Left hindlimb (tissue), 1 donor: ENCODE measurements at regions not wholly inside any gene's neighbourhood (a gene's known extent, or its start where the extent isn't known, plus 50 kb on each side); places are given as distances from the start of the nearest gene placed in this dataset.

Source experiments
- DNase-seq: peaks from one replicate; pipeline ENCODE4 v3.0.0-alpha.2; 2018

DNA sequence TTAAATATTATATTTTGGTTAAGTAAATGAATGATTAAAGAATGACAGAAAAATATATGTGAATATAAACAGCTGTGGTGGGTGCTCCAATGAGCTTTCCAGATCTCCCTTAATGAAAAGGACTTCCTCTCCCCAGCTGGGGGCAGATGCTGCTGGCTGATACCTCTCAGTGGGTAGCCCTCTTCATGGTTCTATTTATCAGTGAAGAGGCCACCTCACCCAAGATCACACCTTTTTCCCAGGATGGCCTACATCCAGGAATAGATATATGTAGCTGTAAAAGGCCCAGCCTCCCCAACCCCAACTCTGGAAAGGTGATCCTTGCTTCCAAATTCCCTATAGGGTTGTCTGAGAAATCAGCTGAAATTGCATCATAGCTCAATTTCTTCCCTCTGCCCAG is 135.2 kb upstream of the ACVR2A start:
- no peak for DNase-seq

DNA sequence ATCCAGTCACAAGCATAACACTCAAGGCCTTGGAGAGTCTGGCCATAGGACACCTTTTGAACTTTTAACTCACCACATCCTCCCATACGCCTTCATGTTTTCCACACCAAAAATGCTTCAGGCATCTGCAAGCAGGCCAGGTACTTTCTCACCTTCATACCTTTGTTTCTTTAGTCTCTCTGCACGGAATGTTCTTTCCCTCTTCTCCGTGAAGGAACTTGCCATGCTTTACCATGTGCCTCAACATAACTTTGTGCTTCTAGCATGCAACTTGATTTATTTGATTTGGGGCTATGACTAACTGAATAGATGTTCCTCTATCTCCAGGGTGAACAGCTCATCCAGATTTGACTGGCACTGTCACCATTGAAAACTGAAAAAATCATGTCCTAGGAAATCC is 141.7 kb upstream of the ACVR2A start:
- DNase-seq, result no peak

DNA sequence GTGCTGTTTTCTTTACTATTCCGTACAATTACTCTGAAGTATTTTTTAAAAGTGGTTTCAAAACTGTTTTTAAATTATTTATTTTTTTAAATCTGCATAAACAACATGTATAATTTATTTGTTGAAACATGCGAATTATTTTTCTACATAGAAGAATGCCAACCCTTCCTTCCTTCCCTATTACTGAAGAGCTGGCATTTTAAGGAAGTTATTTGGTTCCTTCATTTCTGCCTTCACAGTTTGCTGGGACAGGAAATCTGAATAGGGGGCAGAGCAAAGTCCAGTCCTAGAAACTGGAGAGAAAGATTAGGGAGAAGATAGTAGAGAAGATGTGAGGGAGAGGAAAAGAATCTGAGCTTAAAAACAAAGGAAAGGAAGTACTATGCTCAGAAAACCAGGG is 146.7 kb upstream of the ACVR2A start:
- no peak for DNase-seq

DNA sequence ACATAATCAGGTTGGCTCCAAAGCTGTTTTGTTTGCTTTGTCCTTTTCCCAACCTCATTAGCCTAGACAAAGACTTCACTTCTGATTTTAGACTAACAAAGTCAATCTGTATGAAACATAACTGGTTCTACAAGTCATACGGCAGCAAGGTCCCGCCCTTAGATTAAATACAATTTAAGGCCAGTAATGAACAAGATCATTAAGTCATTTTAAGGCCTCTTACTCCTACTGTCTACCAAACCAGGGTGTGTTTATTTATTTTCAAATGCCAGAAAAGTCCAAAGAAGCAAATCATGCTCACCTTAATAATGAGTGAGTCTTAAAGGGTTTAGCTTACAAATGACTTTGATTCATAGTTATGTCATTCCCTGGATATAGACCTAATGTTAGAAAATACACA is 148.4 kb upstream of the ACVR2A start:
- no peak for DNase-seq

DNA sequence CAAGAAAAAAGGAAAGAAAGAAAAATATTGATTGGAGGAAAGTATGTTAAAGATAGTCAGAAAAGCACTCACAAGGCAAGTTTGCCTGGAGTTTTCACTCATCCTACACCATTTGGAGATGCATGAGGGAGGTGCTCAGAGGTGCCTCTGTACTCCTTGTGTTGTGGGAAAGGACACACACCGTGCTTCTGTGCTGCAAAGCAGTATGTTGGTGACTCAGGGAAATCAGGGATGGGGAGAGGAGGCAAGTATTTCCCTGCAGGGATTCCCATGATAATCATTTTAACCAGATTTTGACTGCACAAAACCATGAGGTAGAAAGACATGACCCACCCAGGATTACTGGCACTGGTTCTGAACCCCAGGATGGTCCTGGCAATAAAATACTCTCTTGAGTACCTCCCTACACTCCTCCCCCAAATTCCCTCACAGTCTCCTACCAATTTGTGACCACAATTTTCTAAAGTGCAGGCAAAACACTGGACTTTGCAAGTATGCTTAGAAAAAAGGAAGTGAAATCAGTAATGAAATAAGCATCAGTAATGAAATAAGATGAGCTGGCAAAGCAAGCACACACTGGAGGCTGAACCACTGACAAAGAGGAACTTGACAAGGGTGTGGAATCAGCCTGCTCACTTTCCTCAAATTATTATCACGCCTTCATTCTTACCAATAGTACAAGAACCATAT is 155.5 kb upstream of the ACVR2A start:
- no peak for DNase-seq

DNA sequence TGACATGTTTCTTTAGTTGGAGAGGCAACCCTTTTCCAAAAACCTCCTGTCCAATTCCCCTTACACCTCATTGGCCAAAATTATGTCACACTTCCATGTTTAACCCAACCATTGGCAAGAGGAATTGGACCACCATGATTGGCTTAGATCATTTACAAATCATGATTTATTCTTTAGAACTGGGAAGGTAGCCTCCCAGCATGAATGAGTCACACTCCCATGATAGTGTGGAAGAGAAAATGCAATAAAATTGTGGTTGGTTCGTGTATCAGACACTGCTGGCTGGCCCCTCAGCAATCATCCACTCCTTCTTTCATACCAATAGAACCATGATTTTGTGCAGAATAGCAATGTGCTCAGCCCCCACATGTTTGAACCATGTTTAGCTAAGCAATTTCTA is 156.6 kb upstream of the ACVR2A start:
- DNase-seq, result no peak

DNA sequence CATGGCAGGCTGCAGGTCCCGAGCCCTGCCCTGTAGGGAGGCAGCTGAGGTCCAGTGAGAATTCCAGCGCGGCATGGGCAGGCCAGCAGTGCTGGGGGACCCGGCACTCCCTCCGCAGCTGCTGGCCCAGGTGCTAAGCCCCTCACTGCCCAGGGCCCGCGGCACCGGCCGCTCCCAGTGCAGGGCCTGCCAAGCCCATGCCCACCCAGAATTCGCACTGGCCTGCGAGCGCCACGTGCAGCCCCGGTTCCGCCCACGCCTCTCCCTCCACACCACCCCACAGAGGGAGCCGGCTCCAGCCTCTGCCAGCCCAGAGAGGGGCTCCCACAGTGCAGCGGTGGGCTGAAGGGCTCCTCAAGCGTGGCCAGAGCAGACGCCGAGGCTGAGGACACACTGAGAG is 158.5 kb upstream of the ACVR2A start:
- DNase-seq, result no peak

DNA sequence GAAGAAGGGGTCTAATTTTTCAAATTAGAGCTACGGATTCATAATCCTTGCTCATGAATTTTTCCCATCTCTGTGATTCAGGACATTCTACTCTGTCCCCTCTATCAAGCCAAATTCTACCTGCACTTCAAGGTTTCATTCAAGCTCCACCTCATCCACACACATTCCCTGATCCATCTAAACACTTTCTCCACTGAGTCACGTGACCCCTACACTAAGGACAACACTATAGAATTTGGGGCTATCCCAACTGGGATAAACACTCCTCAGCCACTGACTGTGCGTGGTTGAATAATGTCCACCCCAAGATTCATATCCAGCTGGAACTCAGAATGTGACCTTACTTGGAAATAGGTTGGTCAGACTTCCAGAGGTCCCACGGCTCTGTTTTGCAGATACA is 159.9 kb upstream of the ACVR2A start:
- no peak for DNase-seq

DNA sequence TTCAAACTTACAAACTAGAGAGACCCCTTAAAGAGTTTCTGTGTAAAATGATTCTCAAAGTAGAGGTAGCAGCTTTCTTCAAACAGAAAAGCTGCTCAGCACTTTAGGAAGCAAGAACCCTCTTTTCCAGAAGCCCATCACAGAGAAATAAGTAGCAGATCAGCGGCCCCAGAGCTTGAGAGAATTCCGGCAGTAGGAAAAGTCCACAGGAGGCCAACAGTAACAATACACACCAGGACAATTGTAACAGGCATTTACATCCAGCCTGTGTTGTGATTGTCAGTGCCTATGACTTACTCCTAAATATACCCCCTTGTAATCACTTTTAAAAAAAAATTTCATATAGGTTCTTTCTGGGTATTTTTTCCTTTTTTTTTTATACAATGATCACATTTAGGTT is 161.4 kb upstream of the ACVR2A start:
- no peak for DNase-seq

DNA sequence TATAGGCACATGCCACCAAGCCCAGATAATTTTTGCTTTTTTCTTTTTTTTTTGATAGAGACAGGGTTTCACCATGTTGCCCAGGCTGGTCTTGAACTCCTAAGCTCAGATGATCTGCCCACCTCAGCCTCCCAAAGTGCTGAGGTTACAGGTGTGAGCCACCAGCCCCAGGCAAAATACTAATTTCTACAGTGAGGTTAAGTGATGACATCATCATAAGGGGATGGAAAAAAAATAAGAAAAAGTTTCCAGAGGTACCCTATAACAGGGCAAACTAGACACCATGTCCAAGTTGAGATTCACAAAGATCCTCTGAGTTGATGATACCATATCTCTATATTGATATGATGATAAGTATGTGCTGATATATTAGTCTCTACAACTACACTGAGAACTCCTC is 163.7 kb upstream of the ACVR2A start:
- no peak for DNase-seq

DNA sequence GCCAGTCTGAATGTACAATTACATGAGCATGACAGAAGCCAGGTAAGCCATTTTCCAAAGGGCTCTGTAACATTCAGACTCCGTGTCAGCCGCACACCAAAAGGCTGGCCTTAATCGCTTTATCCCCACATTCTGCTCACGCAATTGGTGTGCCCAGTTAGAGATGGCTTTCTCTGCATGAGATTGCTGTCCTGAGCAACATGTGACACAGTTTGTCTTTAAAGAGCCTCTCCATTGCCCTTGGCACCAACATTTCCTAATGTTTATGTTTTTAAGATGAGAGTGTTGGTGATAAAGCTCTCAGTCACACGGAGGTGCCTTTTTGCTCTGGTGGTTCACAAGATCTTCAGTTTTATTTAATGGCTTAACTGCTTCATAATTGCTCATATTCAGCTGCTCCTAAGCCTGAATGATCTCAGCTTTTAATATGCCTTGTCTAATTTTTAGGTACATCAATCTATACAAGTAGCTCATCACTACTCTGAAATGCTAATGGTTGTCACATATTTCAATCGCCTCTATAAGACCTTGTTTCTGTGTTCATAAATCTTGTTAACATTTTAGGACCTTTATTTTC is 164.8 kb upstream of the ACVR2A start:
- no peak for DNase-seq

DNA sequence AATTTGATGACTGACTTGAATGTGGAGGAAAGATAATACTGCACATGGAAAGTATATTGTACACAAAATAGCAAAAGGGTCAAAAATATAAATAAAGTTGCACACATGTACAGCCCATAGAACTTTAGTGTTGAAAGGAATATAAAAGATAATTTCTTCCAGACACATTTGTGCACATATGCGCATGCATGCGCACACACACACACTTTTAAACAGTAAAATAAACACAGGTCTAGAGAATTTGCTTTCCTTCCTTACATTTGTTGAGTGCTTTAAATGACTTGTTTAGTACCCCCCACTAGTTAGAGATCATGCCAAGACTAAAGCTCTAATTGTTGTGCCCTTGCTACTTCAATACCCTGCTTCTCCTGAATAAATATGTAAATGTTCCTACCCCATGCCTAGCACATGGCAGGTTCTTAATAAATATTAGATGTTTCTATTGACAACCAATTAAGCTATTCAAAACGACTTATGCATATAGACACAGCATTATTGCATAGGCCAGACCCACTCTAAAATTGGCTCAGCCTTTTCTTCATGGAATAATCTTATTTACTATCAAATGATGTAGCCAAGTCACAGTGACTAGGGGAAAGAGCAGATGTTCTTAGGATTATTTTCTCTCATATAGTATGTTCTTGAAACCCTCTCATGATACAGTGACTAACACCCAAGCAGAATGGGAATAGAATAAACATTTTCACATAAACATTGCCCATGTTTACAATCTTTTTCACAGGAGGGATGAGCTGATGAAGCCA is 165.5 kb upstream of the ACVR2A start:
- DNase-seq, result no peak

DNA sequence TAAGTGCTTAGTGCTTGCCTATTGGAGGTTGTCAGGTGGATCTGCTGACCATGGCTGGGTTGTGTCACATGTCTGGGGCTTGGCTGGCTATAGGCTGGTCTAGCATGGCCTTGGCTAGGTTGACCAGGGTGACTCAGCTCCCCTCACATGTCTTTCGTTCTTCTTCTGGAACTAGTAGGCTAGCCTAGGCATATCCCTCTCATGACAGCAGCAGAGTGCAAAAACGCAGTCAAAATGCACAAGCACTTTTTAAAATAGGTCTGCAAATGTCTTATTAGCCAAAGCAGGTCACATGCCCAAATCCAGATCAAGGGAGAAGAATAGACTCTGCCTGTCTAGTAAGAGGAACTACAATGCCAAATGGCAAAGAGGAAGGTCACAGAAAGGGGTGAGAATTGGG is 179.7 kb upstream of the ACVR2A start:
- no peak for DNase-seq

DNA sequence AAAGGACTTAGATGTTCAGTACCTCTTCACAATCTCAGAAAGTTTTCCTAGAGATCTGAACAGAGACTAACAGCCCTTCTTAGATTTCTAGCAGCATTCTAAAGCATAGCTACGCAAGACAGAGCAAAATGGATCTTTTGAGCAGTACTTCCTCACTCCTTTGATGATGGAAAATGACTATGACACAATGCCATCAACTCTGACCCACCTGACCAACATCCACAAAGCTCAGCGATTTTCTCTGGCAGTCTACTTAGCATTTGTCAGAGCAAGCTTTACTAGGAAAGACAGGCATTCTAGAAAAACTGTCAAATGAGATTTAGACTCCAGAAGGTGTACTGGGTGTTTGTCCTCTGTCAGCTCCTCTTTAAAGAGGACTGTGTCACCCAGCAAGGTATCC is 180.9 kb upstream of the ACVR2A start:
- no peak for DNase-seq

DNA sequence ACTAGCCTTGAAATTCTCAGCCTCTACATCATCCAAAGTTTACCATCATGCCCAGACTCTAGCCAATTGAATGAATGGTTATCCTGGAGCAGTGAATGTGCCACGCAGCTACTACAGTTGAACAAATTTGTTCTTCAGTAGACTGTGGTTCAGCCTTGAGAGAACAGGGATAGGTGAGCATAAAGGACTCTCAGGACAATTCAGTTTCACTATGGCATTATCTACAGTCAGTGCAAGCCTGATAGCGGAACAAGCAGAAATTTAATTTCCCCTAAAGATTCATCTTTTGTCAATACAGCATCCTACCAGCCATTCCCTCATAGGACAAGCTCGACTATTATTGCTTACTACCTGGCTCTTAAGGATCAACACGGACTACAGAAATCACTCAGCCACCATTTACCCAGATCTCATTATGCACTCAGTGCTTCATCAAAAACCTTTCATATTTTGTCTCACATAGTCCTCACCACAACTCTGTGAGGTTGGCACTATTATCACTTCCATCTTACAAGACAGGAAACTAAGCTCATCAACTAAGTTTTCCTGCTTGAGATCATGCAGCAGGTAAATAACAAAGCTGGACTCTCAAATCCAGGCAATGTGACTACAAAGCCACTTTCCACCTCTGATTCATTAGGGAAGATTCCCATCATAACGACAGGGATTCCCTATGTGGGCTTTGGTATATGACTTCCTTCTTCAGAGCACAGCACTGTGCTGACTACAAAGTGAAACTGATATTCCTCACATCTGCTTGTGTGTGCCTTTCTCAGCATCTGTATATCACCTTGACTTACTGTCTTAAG is 181.5 kb upstream of the ACVR2A start:
- no peak for DNase-seq

DNA sequence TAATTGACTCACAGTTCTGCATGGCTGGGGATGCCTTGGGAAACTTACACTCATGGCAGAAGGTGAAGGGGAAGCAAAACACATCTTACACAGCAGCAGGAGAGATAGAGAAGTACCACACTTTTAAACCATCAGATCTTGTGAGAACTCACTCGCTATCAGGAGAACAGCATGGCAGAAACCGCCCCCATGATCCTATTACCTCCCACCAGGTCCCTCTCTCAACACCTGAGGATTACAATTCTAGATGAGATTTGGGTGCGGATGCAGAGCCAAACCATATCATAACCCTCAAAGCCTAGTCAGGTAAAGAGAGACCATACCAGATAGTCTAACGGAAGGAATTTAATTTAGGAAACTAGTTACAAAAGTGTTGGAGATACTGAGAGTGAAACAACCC is 182.6 kb upstream of the ACVR2A start:
- no peak for DNase-seq

DNA sequence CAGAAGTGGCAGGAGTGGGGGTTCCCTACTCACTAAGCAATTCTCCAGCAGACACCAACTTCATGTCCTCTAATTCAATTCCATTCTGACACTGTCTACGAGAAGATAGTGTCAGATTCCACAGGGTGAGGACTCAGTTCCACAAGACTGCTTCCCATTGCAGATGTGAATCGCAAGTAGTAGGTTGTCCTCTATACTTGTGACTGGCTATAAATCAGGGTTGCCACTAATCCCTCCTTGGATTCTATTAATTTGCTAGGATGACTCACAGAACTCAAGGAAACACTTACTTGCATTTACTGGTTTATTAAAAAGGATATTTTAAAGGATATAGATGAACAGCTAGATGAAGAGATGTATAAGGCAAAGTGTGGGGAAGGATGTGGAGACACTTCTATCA is 184.1 kb upstream of the ACVR2A start:
- DNase-seq, result no peak

DNA sequence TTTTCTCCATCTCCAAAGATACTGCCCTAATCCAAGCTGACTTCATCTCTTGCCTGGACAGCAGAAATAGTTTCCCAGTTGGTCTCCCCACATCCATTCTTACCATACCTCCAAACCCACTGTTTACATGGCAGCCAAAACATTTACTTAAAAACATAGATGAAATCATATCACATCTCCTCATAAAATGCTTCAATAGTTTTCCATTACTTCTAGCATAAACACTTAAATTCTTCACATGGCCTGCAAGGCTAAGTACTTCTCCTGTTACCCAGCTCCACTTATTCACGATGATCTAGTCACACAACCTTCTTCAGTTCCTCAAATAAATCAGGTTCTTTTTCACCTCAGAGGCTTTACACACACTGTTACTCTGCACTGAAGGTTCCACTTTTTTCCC is 185.8 kb upstream of the ACVR2A start:
- no peak for DNase-seq

DNA sequence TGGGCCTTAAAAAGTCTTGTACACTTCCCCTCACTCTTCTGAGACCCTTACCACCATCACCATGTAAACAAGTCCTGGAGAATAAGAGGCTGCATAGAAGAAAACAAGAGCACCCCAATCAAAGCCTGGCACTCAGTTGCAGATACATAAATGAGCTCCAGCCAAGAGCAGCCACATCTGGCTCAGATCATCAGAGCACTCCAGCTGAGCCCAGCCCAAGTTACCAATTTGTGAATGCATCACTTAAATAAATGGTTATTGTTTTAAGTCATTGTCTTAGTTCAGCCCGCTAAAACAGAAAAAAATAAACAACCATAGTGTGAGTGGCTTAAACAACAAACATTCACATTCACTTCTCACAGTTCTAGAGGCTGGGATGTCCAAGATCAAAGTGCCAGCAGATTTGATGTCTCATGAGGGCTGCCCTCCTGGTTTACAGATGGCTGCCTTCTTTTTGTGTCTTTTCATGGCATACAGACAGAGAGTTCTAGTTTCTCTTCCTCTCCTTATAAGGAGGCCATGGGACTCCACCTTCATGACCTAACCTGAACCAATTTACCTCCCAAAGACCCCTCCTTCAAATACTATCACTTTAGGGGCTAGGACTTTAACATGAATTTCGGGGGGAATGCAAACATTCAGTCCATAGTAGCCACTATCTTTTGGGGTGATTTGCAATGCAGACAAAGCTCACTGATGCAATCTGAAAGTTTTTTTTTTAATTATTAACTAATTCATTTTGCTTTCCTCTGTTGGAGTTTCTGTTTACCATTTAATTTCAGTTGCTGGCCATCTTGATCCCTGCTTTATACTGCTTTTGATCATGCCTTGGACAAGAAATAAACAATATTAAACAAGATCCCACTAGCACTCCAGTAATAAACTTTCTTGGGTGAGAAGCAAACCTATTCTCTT is 187.5 kb upstream of the ACVR2A start:
- no peak for DNase-seq

DNA sequence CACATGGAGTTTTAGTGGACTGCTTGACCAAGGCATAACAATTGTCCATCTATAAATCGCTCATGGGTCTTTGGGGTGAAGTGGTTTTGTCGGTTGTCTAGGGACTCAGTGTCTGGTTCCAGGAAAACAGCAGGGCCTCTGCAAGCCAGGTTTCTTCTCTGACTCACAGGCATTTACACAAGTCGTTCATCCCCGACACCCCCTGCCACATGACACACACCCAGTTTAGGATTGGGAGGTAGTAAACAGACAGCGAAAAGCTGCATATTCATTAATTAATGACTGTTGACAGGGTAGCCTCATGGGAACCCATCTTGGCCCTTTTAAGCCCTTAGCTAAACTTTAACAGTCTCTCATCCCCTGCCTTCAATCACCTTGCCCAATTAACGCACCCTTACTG is 194.8 kb upstream of the ACVR2A start:
- DNase-seq, result no peak

DNA sequence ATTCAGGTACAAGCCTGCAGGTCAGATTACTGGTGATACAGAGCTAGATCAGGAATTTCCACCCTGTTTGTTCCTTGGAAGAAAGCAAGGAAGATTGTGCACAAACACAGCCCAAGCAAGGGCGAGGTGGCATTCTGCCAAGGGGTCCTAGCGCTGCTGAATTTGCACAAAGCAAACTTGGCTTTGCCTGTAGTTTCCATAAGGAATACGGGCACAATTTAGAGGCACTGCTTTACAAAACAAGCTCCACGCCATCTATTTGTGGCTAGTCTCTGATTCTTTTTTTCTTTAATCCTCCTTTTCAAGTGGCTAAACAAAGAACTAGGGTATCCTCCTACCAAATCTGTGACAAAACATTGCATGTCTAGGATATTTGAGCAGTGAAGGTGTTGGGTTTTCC is 195.5 kb upstream of the ACVR2A start:
- no peak for DNase-seq

DNA sequence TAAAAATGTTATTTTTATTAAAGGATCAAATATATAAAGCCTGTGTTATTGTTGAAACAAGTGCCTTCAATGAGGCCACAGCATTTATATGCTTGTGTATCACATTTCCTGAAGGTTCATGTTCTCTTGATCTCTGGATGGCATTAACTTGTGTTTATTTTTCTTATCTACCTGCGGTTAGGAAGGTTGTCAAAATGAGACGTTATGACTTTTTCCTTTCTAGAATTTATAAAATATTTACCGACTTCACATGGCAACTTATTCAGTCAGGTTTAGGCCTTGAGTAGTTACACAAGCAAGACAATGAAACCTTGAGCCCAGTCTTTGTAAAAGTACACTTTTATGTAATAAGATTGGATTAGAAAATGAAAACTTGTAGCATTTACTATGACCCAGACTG is 196.4 kb upstream of the ACVR2A start:
- DNase-seq, result no peak

DNA sequence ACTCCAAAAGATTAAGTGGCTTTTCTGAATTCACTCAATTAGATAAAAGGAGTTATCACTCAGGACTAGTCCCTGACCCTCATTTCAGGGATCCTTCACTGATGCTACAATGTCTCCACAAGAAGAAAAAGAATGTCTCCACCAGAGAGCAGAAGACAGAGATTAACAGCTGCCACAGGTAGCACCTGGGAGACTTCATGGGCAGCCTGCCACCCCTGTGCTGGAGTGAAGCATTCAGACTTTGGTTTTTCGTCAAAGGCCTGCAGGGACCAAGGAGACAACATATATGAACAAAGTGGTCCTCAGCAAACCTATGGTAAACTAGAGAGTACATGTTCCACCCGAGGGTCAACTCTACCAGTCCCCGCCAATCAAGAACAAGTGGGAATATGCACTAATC is 197.0 kb upstream of the ACVR2A start:
- DNase-seq, result no peak
